Peyer's patch (tissue), 4 donors: ENCODE measurements at regions not wholly inside any gene's neighbourhood (a gene's known extent, or its start where the extent isn't known, plus 50 kb on each side); places are given as distances from the start of the nearest gene placed in this dataset.

Source experiments
- POLR2A ChIP-seq, 2 donors: fragments of 450-650 bp; IDR thresholded peaks; one replicate each; pipeline ENCODE4 v1.5.1; 2017; ENCODE audit warnings: antibody characterized with exemption in 2 of 2, mild to moderate bottlenecking in 2 of 2, moderate library complexity in 2 of 2
- TF ChIP-seq, protein P1 (sequence below), 6 experiments: fragments of 450-650 bp in 4 of 6; fragments of 200-600 bp in 2 of 6; sonication (generic) in 1 of 6; IDR thresholded peaks; one replicate each; pipeline ENCODE4 v1.5.1; 2017 to 2019; ENCODE audit warnings: antibody characterized with exemption in 6 of 6, mild to moderate bottlenecking in 3 of 6, moderate library complexity in 1 of 6

DNA sequence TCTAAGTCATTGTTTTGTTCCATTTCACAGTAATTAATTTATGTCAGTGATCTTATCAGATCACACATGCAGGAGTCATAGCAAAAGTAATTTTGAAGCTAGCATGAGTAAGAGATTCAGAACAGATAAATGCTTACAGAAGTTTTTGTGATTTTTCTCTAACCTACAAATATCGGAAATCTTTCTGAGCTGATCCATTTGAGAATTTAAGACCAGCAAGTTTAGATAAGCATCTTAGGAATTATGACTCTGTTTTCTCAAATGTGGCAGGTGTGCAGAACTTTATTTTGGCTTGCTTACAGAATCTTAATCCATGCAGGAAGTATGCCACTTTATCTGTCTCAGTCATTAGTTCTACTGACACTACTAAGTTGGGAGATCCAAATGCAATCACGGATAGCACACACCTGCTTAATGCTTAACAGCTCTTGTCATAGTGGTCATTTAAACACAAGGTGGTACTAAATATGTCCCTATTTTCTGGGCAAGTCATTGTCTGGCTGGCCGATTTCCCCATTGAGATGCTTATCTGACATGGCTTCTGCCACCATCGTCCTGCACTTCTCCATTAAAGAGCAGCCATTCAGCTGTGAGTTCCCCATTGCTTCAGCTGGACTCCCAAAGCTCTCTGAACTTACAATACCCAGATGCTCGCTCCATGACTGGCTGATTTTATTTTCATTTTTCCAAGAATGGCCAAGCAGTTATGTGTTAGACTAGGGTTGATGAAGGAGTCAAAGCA is 305.4 kb upstream of the NUDT12 start:
- TF ChIP-seq, protein P1, sequence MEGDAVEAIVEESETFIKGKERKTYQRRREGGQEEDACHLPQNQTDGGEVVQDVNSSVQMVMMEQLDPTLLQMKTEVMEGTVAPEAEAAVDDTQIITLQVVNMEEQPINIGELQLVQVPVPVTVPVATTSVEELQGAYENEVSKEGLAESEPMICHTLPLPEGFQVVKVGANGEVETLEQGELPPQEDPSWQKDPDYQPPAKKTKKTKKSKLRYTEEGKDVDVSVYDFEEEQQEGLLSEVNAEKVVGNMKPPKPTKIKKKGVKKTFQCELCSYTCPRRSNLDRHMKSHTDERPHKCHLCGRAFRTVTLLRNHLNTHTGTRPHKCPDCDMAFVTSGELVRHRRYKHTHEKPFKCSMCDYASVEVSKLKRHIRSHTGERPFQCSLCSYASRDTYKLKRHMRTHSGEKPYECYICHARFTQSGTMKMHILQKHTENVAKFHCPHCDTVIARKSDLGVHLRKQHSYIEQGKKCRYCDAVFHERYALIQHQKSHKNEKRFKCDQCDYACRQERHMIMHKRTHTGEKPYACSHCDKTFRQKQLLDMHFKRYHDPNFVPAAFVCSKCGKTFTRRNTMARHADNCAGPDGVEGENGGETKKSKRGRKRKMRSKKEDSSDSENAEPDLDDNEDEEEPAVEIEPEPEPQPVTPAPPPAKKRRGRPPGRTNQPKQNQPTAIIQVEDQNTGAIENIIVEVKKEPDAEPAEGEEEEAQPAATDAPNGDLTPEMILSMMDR (IDR thresholded peaks at IDR 0.05): no peak
- no peak for TF ChIP-seq POLR2A (IDR thresholded peaks at IDR 0.05)
